Right renal pelvis (tissue), 4 donors: ENCODE measurements at regions not wholly inside any gene's neighbourhood (a gene's known extent, or its start where the extent isn't known, plus 50 kb on each side); places are given as distances from the start of the nearest gene placed in this dataset.

Experiments used
- DNase-seq, 4 donors: peaks; one replicate each; pipeline ENCODE4 v3.0.0-alpha.2; 2013; ENCODE audit warnings: low read depth in 4 of 4, low spot score in 3 of 4, missing footprints in 1 of 4

DNA sequence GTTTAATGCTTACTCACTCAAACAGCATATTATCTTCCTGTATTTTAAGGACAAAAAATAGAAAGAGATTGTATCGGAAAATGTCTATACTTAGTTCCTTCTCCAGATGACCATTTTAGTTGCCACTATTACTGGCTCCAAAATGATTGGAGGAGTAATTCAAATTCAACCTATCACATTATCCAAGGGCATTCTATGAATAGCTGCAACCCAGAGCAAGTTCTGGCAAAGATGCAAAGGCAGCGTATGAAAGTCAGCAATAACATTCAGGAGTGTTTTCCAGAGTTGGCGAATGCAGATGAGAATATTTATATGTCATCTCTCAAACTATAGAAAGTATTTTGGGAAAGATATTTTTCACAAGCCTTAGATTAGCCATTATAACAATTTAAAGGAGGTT, 389.8 kb upstream of the ADGRL2 start:
- DNase-seq: no peak

DNA sequence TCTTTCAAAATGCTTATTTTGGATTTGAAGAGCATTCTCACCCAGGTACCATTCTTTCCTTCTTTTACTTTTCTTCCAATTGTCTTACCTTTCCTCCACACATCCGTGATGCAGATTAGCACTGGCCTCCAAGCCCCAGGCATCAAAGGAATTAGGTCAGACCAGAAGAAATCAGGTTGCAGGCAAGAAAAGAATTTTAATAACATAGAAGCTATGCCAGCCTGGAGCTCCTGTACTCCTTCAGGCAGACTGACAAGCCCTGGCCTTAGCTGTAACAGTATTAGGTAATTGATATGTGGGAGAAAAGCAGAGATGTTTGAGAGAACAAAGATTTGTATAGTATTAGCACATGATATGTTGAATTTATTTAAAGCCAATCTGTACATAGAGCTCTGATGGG, 390.4 kb upstream of the ADGRL2 start:
- no peak for DNase-seq

DNA sequence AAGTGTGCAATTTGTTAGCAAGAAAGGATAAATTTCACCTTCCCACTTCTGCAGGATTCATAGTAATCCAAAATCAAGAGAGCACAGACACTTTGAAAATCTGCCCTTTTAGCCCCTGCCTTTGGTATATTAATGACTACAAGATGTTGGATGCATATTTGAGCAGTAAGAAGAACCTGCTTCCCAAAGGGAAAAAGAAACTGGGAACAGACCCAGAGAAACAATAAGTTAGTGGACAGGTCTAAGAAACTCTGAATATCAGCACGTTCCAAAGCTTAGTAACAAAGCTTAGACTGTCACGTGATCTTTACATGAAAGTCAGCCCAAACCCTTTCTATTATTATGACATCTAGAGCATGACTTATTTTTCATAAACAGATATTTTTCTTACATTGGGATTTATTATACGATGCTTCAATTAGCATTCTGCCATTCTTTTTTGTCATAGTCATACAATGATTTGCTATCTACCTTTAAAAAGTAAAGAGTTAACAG, 390.9 kb upstream of the ADGRL2 start:
- no peak for DNase-seq

DNA sequence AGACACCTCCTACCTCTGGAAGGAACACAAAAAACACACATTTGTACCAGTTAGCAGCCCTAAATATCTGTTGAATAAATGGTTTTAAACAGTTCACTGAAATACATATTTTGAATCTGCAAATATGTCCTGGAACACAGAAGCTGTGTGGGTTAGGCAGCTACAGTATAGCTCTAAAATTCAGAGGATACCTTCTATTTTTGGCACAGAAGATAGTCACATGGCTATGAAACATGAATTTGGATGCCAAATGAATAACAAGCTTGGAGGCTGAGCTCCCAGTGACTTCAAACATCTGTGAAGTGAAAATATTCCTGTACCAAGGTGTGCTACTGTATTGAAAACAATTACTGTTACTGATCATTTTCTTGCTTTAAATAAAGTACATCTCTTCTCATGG, 391.5 kb upstream of the ADGRL2 start:
- DNase-seq: no peak

DNA sequence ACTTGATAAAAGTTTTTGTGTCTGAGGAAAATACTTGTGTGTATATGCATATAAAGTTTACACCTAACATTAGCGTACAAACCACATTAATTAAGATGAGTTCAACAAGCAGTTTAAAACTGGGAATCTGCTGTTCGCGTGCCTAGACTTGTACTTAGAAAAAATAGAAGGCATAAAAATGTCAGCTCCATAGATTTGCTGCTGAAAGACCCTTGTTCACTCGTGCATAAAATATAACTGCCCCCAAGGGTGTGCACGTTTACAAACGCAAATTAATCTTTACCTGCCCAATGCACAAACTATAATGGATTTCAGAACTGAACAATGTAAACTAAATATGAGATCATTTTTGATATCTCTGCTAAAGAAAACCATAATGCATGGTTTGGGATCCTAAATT, 392.3 kb upstream of the ADGRL2 start:
- no peak for DNase-seq

DNA sequence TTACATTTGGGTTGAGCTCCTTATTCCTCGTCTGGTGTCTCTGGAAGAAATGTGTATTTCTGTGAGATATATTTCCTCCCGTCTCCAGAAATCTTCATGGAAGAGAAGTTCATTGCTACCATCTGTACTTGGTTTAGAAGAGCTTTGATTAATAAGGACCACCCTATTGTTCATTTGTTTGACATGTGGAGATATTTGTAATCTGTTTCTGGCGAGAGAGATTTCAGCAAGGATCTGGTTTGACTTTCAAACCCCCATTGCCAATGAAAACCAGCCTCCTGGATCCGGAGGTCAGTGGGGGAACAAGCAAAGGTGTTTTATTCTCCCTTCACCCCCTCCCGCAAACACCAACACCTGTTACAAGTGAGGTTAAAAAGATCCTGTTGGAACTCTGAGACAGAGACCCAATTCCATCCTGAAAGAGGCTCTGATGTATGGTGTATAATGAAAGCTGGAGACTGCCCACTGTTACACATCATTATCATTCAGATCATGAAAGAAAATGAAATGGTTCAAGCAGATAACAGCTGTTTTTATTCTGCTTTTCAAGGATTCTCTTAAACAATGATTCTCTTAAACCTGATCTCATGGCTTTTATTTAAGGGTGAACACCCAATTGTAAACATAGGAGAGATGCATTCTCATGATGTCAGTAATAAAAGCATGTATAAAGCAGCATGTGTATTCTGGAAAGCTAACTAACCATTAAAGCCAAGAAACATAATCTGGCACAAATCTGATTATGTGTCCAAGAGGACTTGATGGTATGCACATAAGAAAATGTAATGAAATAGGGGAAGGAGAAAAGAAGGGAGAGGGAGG, 393.5 kb upstream of the ADGRL2 start:
- no peak for DNase-seq

DNA sequence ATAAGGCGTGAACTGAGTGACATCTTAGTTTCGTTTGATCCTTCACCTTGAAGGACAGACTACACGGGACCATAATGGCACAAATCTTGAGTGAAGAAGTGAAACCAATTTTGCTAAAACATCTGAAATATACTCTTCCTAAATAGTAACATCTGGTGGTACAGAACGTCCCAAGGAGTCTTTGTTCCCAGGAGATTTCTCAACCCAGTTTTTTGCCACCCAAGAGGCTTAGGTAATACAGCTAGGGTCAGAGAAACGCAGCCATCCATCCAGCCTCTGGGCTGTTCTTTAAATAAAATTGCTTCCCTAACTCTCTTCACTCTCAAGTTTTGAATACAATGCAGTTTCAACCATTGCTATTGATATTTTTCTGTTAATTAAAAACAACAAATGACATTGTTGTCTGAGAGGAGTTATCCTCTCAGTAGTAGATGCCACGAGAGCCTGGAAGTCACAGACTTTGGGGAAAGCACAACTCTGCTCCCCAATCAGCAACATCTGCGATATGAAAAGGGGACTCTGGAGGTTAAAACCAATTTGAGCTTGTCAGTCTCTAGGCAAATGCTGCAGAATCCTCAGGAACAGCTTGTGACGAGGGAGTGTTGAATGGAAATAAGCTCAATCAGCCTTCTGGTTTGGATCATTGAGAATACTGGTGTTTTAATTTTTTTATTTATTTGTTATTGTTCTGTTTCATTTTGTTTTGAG, 394.3 kb upstream of the ADGRL2 start:
- no peak for DNase-seq

DNA sequence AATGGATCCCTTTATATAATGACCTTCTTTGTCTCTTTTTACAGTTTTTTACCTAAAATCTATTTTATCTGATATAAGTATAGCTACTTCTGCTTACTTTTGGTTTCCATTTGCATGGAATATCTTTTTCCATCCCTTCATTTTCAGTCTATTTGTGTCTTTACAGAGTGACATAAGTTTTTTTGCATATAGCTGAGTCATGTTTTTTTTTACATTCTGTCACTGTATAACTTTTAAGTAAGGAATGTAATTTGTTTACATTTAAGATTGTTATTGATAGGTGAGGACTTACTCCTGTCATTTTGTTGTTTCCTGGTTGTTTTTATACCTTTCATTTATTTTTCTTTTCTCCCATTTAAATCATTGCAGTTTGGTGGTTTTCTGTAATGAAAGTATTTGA, 402.7 kb upstream of the ADGRL2 start:
- DNase-seq: no peak

DNA sequence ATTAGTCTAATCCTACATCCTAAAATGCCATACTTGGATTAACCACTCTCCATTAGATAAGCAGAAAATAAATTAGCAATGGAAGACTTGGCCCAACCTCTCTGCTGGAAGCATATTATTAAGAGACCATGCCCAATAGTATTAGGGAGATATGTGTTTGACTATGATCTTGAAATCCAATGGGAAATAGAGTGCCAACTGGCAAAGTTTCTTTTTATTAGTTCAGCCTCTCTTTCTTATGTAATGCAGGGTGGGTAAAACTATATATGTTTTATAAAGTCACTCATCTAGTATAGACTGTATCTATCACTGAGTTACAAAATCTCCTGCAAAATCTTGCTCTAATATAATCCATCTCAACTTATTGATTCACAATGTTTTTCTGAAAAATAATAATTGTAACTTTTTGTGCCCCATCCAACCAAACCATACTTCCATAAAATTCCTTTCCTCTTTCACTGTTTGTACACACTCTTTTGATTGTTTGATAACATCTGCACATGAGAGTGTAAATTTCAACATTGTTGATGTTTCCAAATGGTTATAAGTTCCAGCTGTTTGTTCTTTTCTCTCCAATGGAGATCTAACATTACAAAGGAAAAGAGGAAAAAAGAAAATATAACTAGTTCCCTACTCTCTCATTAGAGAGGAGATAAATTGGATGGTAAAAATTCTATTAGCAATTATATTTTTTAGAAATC, 408.1 kb upstream of the ADGRL2 start:
- DNase-seq: no peak

DNA sequence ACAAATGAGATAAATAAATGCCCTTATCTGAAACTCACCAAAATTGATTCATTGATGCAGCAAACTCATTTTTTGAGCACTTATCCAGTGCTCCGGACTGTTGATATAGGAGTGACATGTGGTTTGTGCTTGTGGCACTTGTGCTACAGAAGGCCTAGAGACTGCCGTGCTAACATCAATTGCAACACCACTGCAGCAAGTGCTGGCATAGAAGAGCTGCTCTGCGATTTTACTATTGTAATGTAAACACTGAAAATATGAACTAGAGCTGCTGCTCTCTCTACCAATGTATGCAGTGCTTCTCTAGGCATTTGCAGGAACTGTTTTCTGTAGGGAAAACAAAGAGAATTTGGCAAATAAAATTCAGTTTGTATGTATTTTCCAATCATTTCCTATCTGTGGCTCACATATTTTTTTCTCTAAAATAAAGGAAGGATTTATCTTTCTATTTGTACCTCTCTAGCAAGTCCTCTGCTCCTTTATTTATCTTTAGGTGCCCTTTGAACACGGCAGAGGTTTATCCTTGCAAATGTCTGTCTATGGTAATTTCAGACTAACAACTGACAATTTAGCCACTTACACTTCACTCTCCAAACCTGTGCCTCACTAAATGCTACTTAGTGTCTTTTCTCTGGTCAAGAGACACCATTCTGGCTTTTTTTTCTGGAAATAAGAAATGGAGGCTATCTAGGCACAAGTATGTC, 409.5 kb upstream of the ADGRL2 start:
- no peak for DNase-seq

DNA sequence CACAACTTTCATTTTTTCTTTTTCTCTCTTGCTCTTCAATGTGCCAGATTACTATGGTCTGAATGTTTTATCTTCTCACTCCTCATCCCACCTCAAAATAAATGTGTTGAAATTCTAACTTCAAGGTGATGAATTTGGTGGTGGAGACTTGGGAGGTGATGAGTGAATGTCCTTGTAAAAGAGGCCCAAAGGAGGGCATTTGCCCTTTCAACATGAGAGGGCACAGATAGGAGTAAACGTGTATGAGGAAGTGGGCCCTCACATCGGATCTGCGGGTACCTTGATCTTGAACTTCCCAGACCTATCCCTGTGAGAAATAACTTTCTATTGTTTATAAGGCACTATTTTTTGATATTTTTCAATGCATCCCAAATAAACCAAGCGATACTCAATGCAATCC, 412.3 kb upstream of the ADGRL2 start:
- no peak for DNase-seq

DNA sequence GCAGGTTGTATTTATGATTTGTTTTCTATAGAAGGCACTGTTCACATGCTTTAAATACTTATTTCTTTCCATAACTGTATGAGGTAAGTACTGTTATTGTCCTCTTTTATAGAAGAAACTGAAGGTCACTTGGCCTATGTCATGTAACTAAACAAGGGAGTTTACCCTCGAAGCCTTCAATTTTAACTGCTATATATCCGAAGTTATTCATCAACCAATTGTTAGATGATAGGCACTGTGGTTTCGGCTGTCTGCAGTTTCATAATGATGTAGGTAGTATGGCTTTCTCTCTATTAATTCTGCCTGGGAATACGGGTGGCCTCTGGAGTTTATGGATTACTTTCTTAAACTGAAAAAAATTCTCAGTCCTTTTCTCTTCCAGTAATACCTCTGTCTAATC, 413.3 kb upstream of the ADGRL2 start:
- DNase-seq: no peak

DNA sequence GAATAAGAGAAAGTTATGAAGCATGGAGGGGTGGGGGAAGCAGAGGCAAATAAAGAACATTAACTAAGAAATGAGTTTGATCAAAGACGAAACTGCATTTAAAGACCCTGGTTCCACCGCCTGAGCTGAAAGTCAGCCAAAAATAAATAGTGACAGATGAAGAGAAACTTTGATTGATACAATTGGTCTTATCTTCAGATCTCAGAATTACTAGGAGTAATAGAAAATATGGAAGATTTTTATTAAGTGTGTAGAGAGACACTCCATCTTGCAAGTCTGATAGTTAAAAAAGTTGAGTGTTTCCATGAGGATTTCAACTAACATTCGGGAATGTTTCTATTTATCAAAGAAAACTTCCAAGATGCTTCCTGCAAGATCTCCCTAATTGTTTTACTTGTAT, 418.2 kb upstream of the ADGRL2 start:
- DNase-seq: no peak

DNA sequence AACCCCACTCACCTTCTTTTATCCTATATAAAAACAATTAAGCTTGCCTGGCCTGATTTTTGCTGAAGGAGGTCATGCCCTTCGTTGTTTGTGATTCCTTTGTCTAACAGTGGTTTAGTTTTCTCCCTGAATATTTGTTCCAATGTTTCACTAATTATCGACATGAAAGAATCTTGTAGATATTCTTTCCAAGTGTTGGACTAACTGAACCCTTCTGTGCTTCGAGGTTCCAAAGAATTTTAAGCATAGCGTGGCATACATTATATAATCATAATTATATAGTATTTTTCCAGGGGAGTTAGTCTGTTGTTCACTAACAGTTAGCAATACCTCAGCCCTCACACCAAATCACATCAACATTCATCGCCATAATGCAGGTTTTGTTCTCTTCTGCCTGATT, 418.9 kb upstream of the ADGRL2 start:
- no peak for DNase-seq

DNA sequence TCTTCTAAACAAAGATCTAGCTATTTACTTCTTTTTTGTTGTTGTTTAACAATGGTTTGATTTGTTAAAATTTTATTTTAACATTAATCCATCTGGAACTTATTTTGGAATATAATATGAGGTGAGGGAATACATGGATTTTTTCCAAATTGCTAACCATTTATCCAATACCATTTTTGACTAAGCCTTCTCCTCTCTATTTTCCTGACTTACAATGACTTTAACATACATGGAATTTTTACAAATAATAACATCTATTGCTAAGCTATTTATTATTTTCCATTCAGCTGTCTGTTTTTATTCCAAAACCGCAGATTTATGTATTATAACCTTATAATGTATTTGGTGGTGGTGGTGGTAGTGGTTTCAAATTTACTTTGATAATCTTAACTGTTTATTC, 420.3 kb upstream of the ADGRL2 start:
- no peak for DNase-seq

DNA sequence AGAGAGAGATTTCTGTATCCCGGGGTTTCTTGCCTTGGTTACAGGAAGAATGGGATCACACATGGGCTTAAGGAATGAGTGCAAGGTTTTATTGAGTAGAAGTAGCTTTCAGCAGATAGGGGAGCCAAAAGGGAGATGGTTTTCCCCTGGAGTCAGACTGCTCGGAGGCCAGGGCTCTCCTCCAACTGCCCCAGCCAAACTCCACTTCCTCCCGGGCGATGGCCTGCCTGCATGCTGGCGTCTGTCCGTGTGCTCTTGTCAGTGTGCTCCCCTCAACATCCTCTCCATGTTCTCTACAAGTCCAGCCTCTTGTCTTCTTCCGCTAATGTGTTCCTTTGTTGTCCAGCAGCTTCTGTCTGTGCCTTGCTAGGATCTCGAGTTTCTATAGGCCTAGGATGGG, 421.3 kb upstream of the ADGRL2 start:
- DNase-seq: no peak

DNA sequence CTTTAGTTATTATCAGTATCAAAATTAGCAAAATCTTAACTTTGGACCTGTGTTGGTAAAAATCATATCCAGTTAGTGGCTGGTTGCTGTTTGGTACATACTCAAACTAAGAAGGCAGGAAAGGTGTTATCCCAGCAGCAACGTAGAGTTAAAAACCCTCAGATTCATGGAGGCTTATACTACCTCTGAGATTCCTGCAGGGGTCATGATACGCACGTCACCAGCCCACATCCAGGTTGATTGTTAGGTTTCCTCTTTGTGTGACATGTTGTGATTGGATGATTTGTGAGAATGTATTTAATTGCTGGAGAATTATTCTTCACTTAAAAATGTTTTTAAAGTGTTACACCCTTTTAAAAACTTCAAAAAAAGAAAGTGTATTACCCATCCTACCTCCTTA, 423.3 kb upstream of the ADGRL2 start:
- DNase-seq: no peak

DNA sequence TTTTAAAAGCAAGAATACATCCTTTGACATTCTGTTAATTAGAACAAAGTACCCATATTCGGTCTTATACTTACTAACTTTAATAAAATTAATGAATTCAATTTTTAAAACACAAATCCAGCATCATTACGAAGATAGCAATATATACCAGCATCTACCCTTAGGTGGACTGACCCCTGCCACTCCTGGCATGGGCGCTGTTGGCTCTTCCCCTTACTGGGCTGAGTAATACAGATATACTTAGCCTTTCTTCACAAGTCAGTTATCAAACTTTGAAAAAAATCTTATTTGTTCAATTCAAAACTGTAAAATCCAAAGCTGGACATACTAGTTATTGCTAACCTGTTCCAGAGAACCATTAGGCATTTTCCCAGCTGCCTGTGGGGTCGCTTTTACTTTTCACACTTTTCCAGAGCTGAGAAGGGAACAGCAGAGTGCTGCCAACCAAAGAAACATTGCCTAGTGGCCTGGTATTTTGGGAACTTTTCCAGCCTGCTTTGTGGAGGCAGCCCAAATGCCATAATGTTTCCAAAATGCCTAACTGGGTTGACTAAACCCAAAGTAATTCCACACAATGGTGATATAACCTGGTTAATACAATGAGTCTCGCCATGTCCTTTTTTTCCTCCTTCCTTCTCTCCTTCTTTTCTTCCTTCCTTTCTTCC, 424.7 kb upstream of the ADGRL2 start:
- no peak for DNase-seq

DNA sequence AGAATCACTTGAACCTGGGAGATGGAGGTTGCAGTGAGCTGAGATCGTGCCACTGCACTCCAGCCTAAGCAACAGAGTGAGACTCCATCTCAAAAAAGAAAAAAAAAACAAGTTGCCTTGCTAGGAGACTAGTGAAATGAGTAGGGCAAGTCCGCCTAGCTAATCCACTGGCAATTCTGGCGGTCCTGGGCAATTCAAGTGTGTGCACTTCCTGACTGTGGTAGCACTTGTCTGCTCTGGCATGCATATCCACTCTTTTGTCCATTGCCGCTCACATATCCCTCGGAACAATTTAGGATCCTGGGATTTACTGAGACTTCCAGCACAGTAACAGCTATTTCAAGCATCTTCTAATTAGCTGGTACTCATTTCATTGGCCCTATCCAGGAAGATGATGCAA, 426.3 kb upstream of the ADGRL2 start:
- no peak for DNase-seq

DNA sequence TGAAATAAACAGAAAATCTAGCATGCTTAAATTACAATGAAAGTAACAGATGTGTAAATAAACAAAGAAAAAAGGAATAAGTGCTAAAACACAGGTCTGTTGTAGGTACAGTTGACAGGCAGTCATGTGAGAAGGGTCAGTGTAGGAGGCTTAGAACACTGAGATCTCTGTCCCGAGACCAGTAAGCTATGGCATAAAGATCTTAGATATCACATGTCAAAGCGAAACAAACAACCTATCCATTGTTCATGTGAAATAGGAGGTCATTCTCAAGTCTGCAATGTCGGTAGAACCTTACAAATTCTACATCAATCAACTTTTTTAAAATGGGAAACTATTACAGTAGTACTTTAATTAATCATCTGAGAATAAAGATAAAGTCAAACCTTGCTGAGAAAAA, 428.9 kb upstream of the ADGRL2 start:
- no peak for DNase-seq
